GM19395 (cell line): ENCODE measurements at regions not wholly inside any gene's neighbourhood (a gene's known extent, or its start where the extent isn't known, plus 50 kb on each side); places are given as distances from the start of the nearest gene placed in this dataset.

Source experiments
- ATAC-seq: cut with Tn5 transposase; IDR thresholded peaks from one replicate; pipeline ENCODE4 v1.9.1; 2021; ENCODE audit warnings: mild to moderate bottlenecking, moderate library complexity; ENCODE audit not compliant: unreplicated experiment

GRCh38 chr2:114373591-114373990, 68.8 kb upstream of the DPP10 start:
- ATAC-seq: no peak

DNA sequence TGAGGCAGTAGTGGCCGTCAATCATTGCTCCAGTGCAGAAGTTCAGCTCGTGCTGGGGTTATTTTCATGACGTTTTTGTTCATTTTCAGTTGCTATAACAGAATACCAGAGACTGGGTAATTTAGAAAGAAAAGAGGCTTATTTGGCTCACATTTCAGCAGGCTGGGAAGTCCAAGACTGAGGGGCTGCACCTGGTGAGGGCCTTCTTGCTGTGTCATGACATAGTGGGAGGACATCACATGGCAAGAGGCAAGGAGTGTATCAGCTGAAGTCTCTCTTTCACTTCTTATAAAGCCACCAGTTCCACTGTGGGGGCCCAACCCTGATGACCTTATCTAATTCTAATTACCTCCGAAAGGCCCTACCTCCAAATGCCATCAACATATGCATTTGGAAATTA, 58.0 kb upstream of the DPP10 start:
- ATAC-seq: no peak

DNA sequence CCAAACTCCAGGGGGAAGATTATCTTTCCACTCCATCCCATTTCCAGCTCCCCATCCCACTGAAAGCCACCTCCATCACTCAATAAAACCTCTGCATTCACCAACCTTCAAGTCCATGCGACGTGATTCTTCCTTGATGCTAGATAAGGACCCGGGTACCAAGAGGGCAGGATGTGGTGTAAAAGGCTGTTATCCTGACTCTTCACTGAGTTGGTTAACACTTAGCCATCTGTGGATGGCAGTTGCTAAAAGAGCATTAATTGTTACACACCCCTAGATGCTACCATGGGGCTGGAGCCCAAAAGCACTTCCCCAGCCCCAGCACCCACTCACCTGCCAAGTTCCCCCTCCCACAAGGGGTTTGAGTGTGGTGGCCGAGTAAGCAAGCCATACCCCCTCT, 53.4 kb upstream of the DPP10 start:
- no peak for ATAC-seq
